ENCODE measurements at regions not wholly inside any gene's neighbourhood (a gene's known extent, or its start where the extent isn't known, plus 50 kb on each side); places are given as distances from the start of the nearest gene placed in this dataset.

DNA sequence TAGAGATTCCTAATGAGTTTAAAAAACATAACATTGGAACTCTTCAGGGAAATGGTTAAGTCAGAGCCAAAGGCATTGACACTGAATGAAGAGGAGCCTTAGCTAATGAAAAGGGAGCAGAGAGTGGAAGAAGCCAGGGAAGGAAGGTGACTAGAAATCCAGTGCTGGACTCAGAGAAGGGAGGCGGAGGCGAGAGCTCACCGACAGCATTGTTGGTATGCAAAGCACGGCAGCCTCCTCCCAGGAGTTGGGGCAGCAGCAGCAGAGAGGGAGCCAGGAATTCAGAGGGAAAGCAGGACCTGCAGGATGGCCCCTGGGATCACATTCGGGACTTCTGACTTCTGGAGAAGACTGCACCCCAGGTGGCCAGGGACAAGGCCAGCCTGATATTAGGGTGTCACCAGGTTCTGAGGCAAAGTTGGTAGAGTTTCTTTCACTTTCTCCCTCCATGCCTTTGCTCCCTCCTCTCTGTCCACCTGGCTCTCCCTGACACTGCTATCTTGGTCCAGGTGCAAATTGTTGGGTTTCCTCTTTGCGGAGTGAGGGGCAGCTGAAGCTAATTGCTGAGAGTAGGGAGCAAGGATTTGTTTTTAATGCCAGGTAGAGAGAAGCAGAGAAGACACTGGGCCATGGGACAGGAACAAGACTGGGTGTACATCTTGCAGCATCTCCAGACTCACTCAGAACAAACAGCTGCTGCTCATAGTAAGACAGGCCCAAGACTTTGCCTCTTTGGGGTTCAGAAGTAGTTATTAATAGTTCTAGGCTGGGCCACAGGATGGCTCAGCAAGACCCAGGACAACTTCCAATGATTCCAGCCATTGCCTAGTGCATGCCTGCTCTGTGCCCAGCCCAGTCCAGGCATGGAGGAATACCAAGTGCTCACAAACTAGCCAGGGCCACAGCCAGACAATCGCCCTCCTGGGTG, 157.9 kb downstream of the TLE3 start:
- Histone ChIP-seq H3K27me3 (ENCODE audit: control insufficient read depth, insufficient read depth, low read length) (no peaks in the 10 kb centered on the region), H3K36me3 (replicated peaks; ENCODE audit: control insufficient read depth, insufficient read depth, low read length) (no peaks in the 10 kb centered on the region), H3K4me3 (ENCODE audit: insufficient read depth, low read depth, low read length) (no peak overlapping the region)
- DNase-seq: peak; percentile 74

DNA sequence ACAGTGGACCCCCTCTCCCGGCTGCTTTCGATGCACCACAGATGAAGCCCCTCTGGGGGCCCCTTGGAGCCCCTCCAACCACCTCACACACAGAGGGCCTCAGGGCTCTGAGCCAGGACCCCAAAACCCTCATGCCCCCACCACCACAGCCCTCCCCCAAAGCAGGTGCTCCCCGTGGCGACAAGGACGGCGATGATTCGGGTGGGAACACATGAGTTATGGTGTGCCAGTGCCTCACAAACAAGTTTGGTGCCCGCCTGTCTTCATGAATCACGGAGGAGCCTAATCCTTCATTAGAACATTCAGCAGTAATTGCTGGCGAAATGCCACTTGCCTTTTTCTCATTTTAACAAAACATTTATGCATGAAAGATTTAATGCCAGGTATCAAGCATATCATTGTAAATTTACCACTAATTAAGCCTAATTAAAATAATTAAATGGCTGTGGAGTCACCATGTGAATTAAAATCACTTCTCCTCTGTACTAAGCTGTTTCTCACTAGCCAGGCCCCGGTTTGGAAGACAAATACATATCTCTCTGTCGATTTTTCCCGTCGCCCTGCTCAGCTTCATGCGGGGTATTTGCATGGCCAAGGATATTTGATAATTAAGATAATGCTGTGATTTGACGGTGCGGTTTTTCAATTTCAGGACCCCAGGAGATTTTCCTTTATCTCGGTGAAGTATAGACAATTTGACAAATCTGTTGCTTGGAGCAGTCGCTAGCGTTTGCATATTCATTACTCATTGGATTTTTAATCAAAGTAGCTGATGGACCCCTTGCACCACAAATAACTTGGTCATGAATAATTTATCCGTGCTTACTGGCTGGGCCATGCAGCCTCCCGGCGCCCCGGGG, 157.0 kb downstream of the TLE3 start:
- DNase-seq: no peak
- no peaks in the 10 kb centered on the region for H3K36me3 ChIP-seq (replicated peaks; ENCODE audit: control insufficient read depth, insufficient read depth, low read length)
- no peaks in the 10 kb centered on the region for H3K27me3 ChIP-seq (ENCODE audit: control insufficient read depth, insufficient read depth, low read length)
- no peak overlapping the region for H3K4me3 ChIP-seq (ENCODE audit: insufficient read depth, low read depth, low read length)

DNA sequence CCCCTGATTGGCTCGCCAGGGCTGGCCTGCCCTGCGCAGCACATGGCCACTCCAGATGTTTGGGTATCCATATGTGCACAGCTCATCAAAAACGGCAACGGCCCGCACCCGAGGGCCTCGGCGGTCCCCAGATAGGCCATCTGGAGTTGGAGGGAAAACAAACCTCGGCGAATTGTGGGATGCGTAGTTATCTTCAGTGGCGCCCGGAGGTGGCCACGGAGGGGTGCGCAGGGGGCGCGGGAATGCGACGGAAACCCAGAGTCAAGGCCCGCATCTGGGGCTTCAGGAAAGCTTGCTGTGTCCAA, 156.5 kb downstream of the TLE3 start:
- Histone ChIP-seq H3K4me3 (ENCODE audit: insufficient read depth, low read depth, low read length) (no peak overlapping the region), H3K27me3 (ENCODE audit: control insufficient read depth, insufficient read depth, low read length) (no peaks in the 10 kb centered on the region), H3K36me3 (replicated peaks; ENCODE audit: control insufficient read depth, insufficient read depth, low read length) (no peaks in the 10 kb centered on the region)
- DNase-seq: no peak

DNA sequence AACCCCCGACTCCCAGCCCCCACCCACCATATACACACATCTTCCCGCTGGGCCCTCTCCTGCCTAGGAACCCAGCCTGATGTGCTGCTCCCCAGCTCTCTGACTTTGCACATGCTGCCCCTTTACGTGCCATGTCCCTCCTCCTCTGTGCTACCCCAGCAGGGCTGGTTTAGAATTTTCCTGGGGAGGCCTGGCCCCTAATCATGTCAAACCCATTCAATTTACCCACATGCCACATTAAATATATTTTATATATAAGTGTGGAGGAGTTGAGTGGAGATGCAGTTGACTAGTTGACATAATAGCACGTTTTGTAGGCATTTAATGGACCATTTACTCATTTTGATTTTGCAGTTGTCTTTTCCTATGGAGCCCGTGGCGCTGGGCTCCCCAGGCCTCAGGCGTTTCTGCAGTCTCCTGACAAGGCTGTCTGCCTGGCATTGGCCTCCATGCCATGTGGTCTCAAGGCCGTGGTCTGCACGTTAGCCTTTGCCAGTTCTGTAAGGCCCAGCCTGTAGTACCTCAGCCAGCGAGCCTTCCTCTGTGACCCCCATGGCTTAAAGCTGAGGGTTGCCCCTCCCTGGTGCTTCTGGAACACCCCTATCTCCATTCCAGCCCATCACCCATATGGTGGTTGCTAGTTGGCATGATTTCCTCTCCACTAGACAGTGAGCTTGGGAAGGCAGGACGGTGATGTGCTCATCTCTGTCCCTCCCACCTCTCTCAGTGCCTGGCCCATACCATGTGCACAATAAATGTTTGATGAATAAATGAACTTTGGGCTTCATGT, 155.8 kb downstream of the TLE3 start:
- no peak overlapping the region for H3K4me3 ChIP-seq (ENCODE audit: insufficient read depth, low read depth, low read length)
- no peaks in the 10 kb centered on the region for H3K27me3 ChIP-seq (ENCODE audit: control insufficient read depth, insufficient read depth, low read length)
- H3K36me3 ChIP-seq (replicated peaks; ENCODE audit: control insufficient read depth, insufficient read depth, low read length): no peaks in the 10 kb centered on the region
- no peak for DNase-seq

DNA sequence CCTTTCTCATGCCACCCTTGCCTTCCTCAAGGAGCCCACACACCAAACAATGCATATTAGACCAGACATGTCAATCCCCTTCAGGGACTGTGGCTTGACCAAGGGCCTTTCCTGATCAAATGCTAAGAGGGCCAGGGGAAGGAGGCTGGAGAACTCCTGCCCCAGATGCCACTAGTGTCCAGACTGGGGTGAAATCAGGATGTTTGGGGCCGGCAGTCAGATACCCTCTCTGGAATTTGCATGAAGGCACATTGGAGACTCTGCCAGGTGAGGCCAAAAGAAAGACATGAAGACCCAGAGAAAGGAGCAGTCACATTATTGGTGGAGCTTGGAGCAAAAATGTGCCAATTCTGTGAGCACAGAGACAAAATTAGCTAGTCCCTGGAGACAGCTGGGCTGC, 154.1 kb downstream of the TLE3 start:
- no peak for DNase-seq
- Histone ChIP-seq H3K27me3 (ENCODE audit: control insufficient read depth, insufficient read depth, low read length) (no peaks in the 10 kb centered on the region), H3K36me3 (replicated peaks; ENCODE audit: control insufficient read depth, insufficient read depth, low read length) (no peaks in the 10 kb centered on the region), H3K4me3 (ENCODE audit: insufficient read depth, low read depth, low read length) (no peak overlapping the region)

DNA sequence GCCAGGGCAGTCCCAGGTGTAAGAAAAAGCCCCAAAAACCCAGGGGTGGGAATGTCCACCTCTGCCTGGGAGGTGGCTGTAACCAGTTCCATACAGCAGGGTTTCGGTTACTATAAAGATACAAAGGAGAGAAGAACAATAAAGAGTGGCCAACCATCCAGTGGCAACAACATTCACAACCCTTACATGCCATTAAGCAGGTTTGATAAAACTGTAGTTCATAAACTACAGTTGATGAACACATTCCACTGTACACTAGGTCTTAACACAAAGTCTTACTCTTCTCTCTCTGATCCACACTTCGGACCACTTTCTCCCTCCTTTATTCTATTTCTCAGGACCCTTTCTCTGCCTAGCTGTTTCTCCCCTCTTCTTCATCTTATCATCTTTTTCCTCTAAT, 152.0 kb downstream of the TLE3 start:
- H3K36me3 ChIP-seq (replicated peaks; ENCODE audit: control insufficient read depth, insufficient read depth, low read length): no peaks in the 10 kb centered on the region
- no peak for DNase-seq
- no peaks in the 10 kb centered on the region for H3K27me3 ChIP-seq (ENCODE audit: control insufficient read depth, insufficient read depth, low read length)

DNA sequence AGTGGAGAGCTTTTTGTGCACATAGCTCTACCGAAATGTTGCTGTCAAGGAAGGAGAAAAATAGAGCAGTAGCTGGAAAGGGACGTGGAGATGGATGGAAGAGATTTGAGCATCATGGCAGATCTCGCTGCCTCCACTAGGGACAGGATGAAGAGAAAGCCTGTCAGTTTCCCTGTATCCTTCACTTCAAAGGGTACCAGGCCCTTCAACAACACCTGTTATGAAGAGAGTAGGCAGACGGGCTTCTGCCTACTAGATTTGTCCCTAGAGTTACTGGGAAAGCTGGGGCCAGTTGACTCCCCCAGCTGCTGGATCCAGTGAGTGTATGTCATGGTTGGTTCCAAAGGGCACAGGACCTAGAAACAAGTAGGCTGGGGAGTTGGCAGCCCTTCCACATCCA, 150.8 kb downstream of the TLE3 start:
- H3K27me3 ChIP-seq (ENCODE audit: control insufficient read depth, insufficient read depth, low read length): no peaks in the 10 kb centered on the region
- DNase-seq: no peak
- no peaks in the 10 kb centered on the region for H3K36me3 ChIP-seq (replicated peaks; ENCODE audit: control insufficient read depth, insufficient read depth, low read length)
- H3K4me3 ChIP-seq (ENCODE audit: insufficient read depth, low read depth, low read length): no peak overlapping the region

More for the DNA sequence above, 152.0 kb downstream of the TLE3 start:
- no peak overlapping the region for H3K4me3 ChIP-seq (ENCODE audit: insufficient read depth, low read depth, low read length)

DNA sequence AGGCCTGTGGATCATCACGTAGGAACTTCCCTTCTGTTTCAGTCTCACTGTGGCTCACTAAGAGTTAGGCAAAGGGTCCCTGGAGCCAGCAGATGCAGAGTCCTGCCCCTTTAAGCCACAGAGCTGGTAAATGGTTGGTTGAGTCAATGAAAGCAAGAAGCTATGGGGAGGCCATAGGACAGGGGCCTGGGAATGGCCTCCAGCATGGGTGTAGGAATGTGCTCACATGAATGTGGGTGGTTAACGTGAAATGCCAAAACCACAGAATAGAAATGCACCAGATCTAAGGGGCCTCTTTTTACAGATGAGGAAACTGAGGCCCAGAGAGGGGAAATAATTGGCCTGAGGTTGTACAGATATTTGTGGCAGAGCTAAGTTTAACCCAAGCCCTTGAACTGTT, 150.3 kb downstream of the TLE3 start:
- no peak overlapping the region for H3K4me3 ChIP-seq (ENCODE audit: insufficient read depth, low read depth, low read length)
- no peak for DNase-seq
- H3K27me3 ChIP-seq (ENCODE audit: control insufficient read depth, insufficient read depth, low read length): no peaks in the 10 kb centered on the region
- no peaks in the 10 kb centered on the region for H3K36me3 ChIP-seq (replicated peaks; ENCODE audit: control insufficient read depth, insufficient read depth, low read length)

DNA sequence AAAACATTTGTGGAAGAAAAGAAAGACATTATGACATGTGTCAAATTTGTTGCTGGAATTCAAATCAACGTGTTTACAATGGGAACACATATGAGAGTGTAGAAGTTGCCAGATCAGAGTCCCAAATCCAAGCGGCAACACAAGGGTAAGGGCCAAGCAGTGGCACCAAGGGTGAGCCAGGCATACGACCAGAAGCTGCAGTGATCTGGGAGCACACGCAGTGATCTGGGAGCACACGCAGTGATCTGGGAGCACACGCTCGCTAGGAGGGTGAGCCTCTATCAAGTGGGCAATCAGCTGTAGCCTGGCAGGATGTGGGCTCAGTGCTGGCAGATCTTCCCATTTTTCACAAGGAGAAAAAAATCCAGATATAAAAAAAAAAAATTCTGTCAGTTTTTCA, 148.2 kb downstream of the TLE3 start:
- DNase-seq: no peak
- Histone ChIP-seq H3K36me3 (replicated peaks; ENCODE audit: control insufficient read depth, insufficient read depth, low read length) (no peaks in the 10 kb centered on the region), H3K27me3 (ENCODE audit: control insufficient read depth, insufficient read depth, low read length) (no peaks in the 10 kb centered on the region), H3K4me3 (ENCODE audit: insufficient read depth, low read depth, low read length) (no peak overlapping the region)

DNA sequence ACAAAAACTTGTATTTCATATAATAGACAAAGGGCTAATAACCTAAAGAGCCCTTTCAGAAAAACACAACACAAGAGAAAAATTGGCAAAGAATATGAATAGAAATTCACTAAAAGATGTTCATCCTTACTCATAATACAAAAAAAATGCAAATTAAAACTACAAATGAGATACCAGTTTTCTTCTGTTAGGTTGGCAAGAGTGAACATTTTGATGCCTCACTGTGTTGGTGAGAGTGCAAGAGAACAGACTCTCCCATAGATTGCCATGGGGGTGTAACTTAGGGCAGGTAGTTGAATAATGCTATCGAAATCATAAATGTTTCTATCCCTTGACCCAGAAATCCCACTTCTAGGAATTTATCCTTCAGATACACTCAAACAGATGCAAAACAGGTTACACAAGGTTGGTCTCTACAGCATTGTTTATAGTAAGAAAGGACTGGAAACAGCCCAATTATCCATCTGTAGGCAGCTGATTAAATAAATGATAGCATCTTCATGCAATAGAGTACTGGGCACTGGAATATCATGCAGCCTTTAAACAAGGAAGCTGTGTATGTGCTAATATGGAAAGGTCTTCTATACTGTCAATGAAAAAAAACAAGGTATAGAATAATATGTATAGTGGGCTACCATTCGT, 146.3 kb downstream of the TLE3 start:
- DNase-seq: no peak
- no peak overlapping the region for H3K4me3 ChIP-seq (ENCODE audit: insufficient read depth, low read depth, low read length)
- no peaks in the 10 kb centered on the region for H3K27me3 ChIP-seq (ENCODE audit: control insufficient read depth, insufficient read depth, low read length)
- H3K36me3 ChIP-seq (replicated peaks; ENCODE audit: control insufficient read depth, insufficient read depth, low read length): no peaks in the 10 kb centered on the region

DNA sequence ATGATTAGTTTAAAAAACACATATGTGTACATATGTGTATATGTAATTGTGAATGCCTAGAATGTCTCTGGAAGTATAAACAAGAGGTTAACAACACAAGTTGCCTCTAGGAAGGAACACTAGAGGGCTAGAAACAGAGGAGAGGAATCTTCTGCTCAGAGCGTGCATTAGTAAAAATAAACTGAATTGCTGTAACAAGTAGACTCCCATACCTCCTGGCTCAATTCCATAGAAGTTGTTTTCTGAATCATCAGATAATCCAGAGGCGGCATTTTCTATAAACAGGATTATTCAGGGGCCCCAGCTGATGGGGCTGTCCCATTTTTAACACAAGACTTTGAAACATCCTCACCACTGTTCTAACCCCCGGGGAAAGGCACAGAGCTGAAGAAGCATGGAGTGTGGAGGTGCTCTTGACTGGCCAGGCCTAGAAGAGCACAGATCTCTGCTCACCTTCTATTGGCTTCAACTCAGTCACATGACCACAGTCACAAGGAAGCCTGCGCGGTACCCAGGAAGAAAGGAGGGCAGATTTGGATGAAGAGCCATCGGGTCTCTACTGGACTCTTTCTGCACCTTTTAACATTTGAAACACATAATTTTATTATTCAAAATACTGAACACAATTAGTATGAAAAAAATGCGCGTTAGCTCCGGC, 145.7 kb downstream of the TLE3 start:
- no peaks in the 10 kb centered on the region for H3K36me3 ChIP-seq (replicated peaks; ENCODE audit: control insufficient read depth, insufficient read depth, low read length)
- DNase-seq: no peak
- no peak overlapping the region for H3K4me3 ChIP-seq (ENCODE audit: insufficient read depth, low read depth, low read length)
- no peaks in the 10 kb centered on the region for H3K27me3 ChIP-seq (ENCODE audit: control insufficient read depth, insufficient read depth, low read length)

DNA sequence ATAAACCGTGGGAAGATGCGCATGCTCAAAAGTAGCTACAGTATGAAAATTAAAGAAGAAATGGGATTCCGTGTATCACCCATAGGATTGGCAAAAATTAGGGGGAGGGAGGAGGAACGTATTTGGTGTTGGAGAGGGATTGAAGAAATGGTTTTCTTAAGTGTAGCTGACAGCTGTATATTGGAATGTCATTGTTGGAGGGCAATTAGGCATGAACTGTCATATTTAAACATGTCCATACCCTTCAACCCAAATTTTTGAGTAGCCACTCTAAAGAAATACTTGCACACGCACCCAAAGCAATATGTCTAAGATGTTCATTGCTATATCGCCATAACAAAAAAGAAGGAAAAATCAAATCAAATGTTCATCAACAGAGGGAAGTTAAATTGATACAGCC, 144.7 kb downstream of the TLE3 start:
- Histone ChIP-seq H3K36me3 (replicated peaks; ENCODE audit: control insufficient read depth, insufficient read depth, low read length) (no peaks in the 10 kb centered on the region), H3K27me3 (ENCODE audit: control insufficient read depth, insufficient read depth, low read length) (no peaks in the 10 kb centered on the region), H3K4me3 (ENCODE audit: insufficient read depth, low read depth, low read length) (no peak overlapping the region)
- DNase-seq: no peak

DNA sequence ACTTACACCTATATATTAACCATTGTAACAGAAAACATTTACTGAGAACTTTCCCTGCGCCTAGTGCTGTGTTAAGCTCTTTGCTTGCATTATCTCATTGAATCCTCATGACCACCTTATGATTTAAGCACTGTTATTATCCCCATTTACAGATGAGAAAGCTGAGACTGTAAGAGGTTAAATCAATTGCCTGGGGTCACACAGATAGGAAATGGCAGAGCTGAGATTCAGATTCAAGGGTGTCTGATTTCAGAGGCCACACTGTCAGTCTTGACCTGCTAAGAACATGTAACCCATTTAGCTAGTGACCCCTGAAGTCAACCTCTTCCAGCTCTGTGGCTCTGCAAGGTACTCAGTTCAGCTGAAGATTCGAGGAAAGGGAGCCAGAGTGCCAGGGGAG, 143.9 kb downstream of the TLE3 start:
- Histone ChIP-seq H3K36me3 (replicated peaks; ENCODE audit: control insufficient read depth, insufficient read depth, low read length) (no peaks in the 10 kb centered on the region), H3K4me3 (ENCODE audit: insufficient read depth, low read depth, low read length) (no peak overlapping the region), H3K27me3 (ENCODE audit: control insufficient read depth, insufficient read depth, low read length) (no peaks in the 10 kb centered on the region)
- DNase-seq: no peak

DNA sequence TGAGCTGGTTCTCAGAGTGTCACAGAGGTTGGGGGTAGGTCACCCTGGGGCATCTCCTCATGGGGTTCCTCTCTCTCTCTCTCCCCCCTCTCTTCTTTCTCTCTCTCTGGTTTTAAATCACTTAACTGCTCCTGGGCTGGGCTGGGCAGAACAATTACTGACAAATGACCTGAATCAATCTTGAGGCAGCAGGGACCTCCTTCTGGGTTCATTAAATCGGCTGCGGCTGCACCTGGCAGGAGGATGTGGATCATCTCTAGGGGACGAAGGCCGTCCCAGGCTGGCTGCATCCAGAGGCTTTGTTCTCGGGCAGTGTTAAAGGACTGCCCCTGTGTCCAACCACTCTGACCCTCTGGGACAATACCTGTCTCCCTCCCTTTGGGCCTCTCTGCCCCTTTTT, 143.1 kb downstream of the TLE3 start:
- DNase-seq: no peak
- no peak overlapping the region for H3K4me3 ChIP-seq (ENCODE audit: insufficient read depth, low read depth, low read length)
- H3K36me3 ChIP-seq (replicated peaks; ENCODE audit: control insufficient read depth, insufficient read depth, low read length): no peaks in the 10 kb centered on the region
- no peaks in the 10 kb centered on the region for H3K27me3 ChIP-seq (ENCODE audit: control insufficient read depth, insufficient read depth, low read length)
